HG03442 (cell line): ENCODE measurements at regions not wholly inside any gene's neighbourhood (a gene's known extent, or its start where the extent isn't known, plus 50 kb on each side); places are given as distances from the start of the nearest gene placed in this dataset.
"Not testable (repeated sequence)": the region's sequence is repeated elsewhere in the genome, so short reads cannot be mapped to it uniquely, and the experiment has no call there.

Experiments
- ATAC-seq: cut with Tn5 transposase; IDR thresholded peaks from one replicate; pipeline ENCODE4 v1.9.1; 2021; ENCODE audit warnings: mild to moderate bottlenecking, moderate library complexity; ENCODE audit not compliant: unreplicated experiment

- no peak for ATAC-seq
Measured at GRCh38 chr16:85270374-85270773, 158.1 kb upstream of the CIBAR2 start.

- ATAC-seq = no peak
Measured at GRCh38 chr16:85271198-85271597, 158.9 kb upstream of the CIBAR2 start.

GRCh38 chr16:85273293-85273692 is 161.0 kb upstream of the CIBAR2 start:
- ATAC-seq = no peak

- no peak for ATAC-seq
Measured at GRCh38 chr16:85274501-85274900, 162.2 kb upstream of the CIBAR2 start.

- no peak for ATAC-seq
Measured at GRCh38 chr16:85274924-85275323, 162.7 kb upstream of the CIBAR2 start.

- no peak for ATAC-seq
Measured at GRCh38 chr16:85275533-85276249, 163.4 kb upstream of the CIBAR2 start.

- no peak for ATAC-seq
Measured at GRCh38 chr16:85276258-85276657, 164.0 kb upstream of the CIBAR2 start.

- ATAC-seq = no peak
Measured at GRCh38 chr16:85276721-85277120, 164.4 kb upstream of the CIBAR2 start.

- ATAC-seq = no peak
Measured at GRCh38 chr16:85278839-85279238, 166.6 kb upstream of the CIBAR2 start.

GRCh38 chr16:85279402-85279801 is 167.1 kb upstream of the CIBAR2 start:
- ATAC-seq = no peak

GRCh38 chr16:85279825-85280545 is 167.7 kb upstream of the CIBAR2 start:
- ATAC-seq = no peak

GRCh38 chr16:85281181-85281580 is 168.9 kb upstream of the CIBAR2 start:
- ATAC-seq = no peak

GRCh38 chr16:85282842-85283241 is 170.6 kb upstream of the CIBAR2 start:
- ATAC-seq = no peak

GRCh38 chr16:85283305-85284050 is 171.2 kb upstream of the CIBAR2 start:
- ATAC-seq = no peak

- ATAC-seq = no peak
Measured at GRCh38 chr16:85284141-85284817, 172.0 kb upstream of the CIBAR2 start.

GRCh38 chr16:85285681-85286065 is 173.4 kb upstream of the CIBAR2 start:
- no peak for ATAC-seq

GRCh38 chr16:85286066-85286831 is 174.0 kb upstream of the CIBAR2 start:
- no peak for ATAC-seq

GRCh38 chr16:85286951-85287814 is 174.9 kb upstream of the CIBAR2 start:
- ATAC-seq = no peak

- ATAC-seq = not testable (repeated sequence)
Measured at GRCh38 chr16:85287815-85288109, 175.5 kb upstream of the CIBAR2 start.
